ENCODE measurements at regions not wholly inside any gene's neighbourhood (a gene's known extent, or its start where the extent isn't known, plus 50 kb on each side); places are given as distances from the start of the nearest gene placed in this dataset.

DNA sequence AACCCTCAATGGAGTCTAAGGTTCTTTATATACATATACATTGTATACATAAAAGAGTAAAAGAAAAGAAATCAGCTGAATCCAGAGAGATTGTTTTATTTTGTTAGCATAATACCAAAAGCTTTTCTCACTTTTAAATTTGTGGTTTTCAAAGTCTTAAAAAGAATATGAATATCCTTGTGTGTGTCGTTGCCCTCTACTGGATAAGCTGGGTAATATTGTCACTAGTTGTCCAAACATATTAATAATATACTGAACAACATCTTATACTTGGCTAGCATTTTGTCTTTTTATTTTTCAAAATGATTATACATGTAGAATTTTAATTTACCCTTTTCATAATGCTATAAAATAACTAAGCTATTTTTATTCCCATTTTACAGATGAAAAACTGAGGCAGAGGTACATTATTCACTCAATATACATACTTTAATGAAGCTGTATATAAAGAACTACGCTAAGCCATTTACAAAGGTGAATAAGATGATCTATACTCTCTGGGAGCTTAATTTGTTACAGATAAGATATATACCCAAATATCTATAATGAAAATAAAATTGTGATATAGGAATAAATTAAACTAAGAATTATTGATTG, 531.7 kb downstream of the TFAP2B start:
- TF ChIP-seq, protein P1, sequence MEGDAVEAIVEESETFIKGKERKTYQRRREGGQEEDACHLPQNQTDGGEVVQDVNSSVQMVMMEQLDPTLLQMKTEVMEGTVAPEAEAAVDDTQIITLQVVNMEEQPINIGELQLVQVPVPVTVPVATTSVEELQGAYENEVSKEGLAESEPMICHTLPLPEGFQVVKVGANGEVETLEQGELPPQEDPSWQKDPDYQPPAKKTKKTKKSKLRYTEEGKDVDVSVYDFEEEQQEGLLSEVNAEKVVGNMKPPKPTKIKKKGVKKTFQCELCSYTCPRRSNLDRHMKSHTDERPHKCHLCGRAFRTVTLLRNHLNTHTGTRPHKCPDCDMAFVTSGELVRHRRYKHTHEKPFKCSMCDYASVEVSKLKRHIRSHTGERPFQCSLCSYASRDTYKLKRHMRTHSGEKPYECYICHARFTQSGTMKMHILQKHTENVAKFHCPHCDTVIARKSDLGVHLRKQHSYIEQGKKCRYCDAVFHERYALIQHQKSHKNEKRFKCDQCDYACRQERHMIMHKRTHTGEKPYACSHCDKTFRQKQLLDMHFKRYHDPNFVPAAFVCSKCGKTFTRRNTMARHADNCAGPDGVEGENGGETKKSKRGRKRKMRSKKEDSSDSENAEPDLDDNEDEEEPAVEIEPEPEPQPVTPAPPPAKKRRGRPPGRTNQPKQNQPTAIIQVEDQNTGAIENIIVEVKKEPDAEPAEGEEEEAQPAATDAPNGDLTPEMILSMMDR (IDR thresholded peaks at IDR 0.05) = peak in 1 of 7 experiments; percentile 26
- no peak for TF ChIP-seq POLR2A (IDR thresholded peaks at IDR 0.05)
- no peak for TF ChIP-seq POLR2AphosphoS5 (IDR thresholded peaks at IDR 0.05)
- no peak for TF ChIP-seq EP300 (IDR thresholded peaks at IDR 0.05)
- Histone ChIP-seq H3K9me3 (peaks cover 0 to 7% (median 0%) of the 10 kb centered on the region in 4 donors), H3K27me3 (peaks cover 0 to 7% (median 0%) of the 10 kb centered on the region in 3 donors), H3K36me3 (no peaks in the 10 kb centered on the region), H3K27ac (no peak overlapping the region), H3K4me3 (no peak overlapping the region), H3K4me1 (no peaks in the 10 kb centered on the region)
- WGBS, 5 donors = 74 to 85% (median 83%) methylated on average over 2 of the region's 2 CpGs
- DNase-seq = peak in 1 of 2 donors; percentile 27
- intact Hi-C loops (cut with DNase I; ENCODE audit: low total_unique reads) = no loop called here

DNA sequence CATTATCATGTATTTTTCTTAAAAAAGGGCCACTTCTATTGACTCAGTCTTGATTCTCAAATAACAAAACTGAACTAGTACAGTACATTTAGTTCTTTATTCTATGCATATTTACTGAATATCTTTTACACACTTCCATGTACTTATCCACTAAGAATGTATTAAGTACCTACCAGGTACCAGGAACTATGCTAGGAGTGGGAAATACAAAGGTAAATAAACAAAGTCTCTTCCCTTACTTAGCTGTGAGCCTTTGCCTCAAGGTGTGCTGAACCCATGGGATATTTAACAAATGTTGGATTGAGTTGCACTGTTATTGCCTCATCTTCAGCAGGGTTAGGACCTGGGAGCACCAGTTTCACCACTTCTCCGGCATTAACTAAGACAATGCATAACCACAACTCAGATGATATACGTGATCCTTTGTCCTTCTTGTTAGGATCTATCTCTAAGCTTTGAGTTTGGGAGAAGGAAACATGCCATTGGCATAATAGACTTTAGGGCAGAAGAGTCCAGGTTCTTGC, 533.9 kb downstream of the TFAP2B start:
- TF ChIP-seq EP300 (IDR thresholded peaks at IDR 0.05) (no peak), POLR2AphosphoS5 (IDR thresholded peaks at IDR 0.05) (no peak), POLR2A (IDR thresholded peaks at IDR 0.05) (no peak)
- TF ChIP-seq, protein P1 (IDR thresholded peaks at IDR 0.05) = no peak
- peaks cover 0 to 7% (median 0%) of the 10 kb centered on the region in 3 donors for H3K27me3 ChIP-seq
- no peak overlapping the region for H3K27ac ChIP-seq
- no peaks in the 10 kb centered on the region for H3K36me3 ChIP-seq
- intact Hi-C loops (cut with DNase I; ENCODE audit: low total_unique reads) = no loop called here
- no peaks in the 10 kb centered on the region for H3K4me1 ChIP-seq
- no peak overlapping the region for H3K4me3 ChIP-seq
- DNase-seq = no peak
- 81 to 98% (median 87%) methylated on average over 2 of the region's 2 CpGs for WGBS, 5 donors
- peaks cover 0 to 1% (median 0%) of the 10 kb centered on the region in 4 donors for H3K9me3 ChIP-seq

DNA sequence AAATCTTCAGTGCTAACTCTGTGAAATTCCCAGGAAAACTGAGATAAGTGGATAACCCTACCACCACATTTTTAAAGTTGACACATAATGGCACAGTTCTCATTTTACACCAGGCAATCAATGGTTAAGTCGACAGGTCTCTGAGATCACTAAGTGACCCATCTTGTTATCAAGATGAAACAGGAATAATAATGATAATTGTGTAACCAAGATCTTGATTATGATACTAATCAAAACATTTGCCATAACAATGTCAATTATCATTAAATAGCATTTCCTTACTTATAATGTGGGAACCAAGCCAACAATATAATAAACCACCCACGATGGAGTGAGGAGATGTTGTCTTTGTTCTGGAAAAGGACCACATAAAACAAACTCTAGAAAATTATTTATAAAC, 541.6 kb downstream of the TFAP2B start:
- 27 to 46% (median 32%) methylated on average over 2 of the region's 2 CpGs for WGBS, 5 donors
- Histone ChIP-seq H3K9me3 (no peaks in the 10 kb centered on the region), H3K27ac (no peak overlapping the region), H3K4me1 (no peaks in the 10 kb centered on the region), H3K36me3 (no peaks in the 10 kb centered on the region), H3K4me3 (no peak overlapping the region), H3K27me3 (no peaks in the 10 kb centered on the region)
- no peak for TF ChIP-seq POLR2A (IDR thresholded peaks at IDR 0.05)
- TF ChIP-seq, protein P1 (IDR thresholded peaks at IDR 0.05) = no peak
- TF ChIP-seq POLR2AphosphoS5 (IDR thresholded peaks at IDR 0.05) = no peak
- no peak for TF ChIP-seq EP300 (IDR thresholded peaks at IDR 0.05)
- no peak for DNase-seq
- intact Hi-C loops (cut with DNase I; ENCODE audit: low total_unique reads) = no loop called here

DNA sequence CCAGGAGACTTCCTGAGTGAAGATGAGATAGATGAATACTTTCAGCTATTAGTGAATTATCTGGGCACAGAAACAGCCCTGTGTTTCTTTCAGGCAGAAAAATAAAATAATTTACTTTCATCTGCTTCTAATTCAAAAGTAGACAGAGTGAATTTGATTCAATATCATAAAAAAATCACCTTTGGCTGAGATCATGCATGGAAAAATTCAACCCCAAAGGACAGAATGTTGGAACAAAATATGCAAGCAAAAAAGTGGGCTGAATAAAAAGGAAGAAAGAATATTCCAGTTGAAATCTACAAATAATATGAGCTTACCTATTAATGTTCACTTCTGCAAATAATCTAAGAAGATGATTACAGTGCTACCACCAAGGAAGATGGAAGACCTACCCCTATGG, 546.9 kb downstream of the TFAP2B start:
- no peaks in the 10 kb centered on the region for H3K9me3 ChIP-seq
- no peaks in the 10 kb centered on the region for H3K36me3 ChIP-seq
- no peaks in the 10 kb centered on the region for H3K4me1 ChIP-seq
- no peak for DNase-seq
- TF ChIP-seq POLR2AphosphoS5 (IDR thresholded peaks at IDR 0.05) (no peak), EP300 (IDR thresholded peaks at IDR 0.05) (no peak), POLR2A (IDR thresholded peaks at IDR 0.05) (no peak)
- TF ChIP-seq, protein P1 (IDR thresholded peaks at IDR 0.05) = no peak
- intact Hi-C loops (cut with DNase I; ENCODE audit: low total_unique reads) = no loop called here
- no peak overlapping the region for H3K4me3 ChIP-seq
- no peak overlapping the region for H3K27ac ChIP-seq
- no peaks in the 10 kb centered on the region for H3K27me3 ChIP-seq

Data from stomach (tissue), 8 donors.